ENCODE measurements at regions not wholly inside any gene's neighbourhood (a gene's known extent, or its start where the extent isn't known, plus 50 kb on each side); places are given as distances from the start of the nearest gene placed in this dataset.

- TF ChIP-seq PAXIP1 (CRISPR knock-in tag; conservative IDR thresholded peaks at IDR 0.05) = no peak
- TF ChIP-seq ZSCAN25 (CRISPR knock-in tag; IDR thresholded peaks at IDR 0.05) = no peak
- no peak for TF ChIP-seq KLF12 (CRISPR knock-in tag; IDR thresholded peaks at IDR 0.05; ENCODE audit: borderline replicate concordance)
- TF ChIP-seq EZH2 (conservative IDR thresholded peaks at IDR 0.05; ENCODE audit: low read depth, low read length) = no peak
Measured at GRCh38 chr6:101129851-101130250, 248.7 kb upstream of the ASCC3 start (continued).

DNA sequence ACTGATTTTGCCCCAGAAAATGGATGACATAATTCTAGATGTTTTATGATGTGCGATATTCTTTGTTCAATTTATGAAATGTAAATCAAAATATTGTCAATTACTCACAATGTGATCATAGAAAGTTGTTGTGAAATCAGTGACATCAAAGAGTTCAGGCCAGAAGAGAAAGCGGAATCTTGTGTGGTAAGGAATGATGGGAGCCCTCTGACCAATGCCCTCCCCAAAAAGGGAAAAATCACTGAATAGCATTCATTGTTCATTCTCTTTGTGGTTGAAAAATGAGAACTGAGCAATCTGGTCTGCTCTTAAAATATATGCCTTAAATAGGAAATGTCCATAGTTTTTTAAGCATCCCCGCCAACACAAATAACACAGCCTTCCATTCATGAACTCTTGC, 247.1 kb upstream of the GRIK2 start:
- H3K4me2 ChIP-seq (ENCODE audit: low read depth, low read length) = no peak overlapping the region
- FAIRE-seq (no peak), ATAC-seq (no peak), DNase-seq (ENCODE audit: low spot score) (no peak)
- no peaks in the 10 kb centered on the region for H3K4me1 ChIP-seq (ENCODE audit: insufficient read depth, low read length)
- H4K20me1 ChIP-seq (ENCODE audit: insufficient read depth, low read length) = no peaks in the 10 kb centered on the region
- WGBS (ENCODE audit: low lambda C conversion rate) = 22% methylated on average over 3 of the region's 3 CpGs
- CTCF ChIA-PET (ENCODE audit: low intra/inter-chr PET ratio, low total read pairs) = no interaction called here
- intact Hi-C loops (cut with micrococcal nuclease; ENCODE audit: unreplicated experiment) = no loop called here
- H3K9me3 ChIP-seq (ENCODE audit: low read length) = no peaks in the 10 kb centered on the region
- H3K36me3 ChIP-seq (replicated peaks in 1 of 2; ENCODE audit: control insufficient read depth in 1 of 2, insufficient read depth in 2 of 2, low read length in 2 of 2) = no peaks in the 10 kb centered on the region
- H3K79me2 ChIP-seq (ENCODE audit: insufficient read depth, low read length) = no peaks in the 10 kb centered on the region
- no peak overlapping the region for H3K9ac ChIP-seq (ENCODE audit: insufficient read depth, low read depth, low read length)
- in situ Hi-C loops (cut with HindIII; ENCODE audit: extremely low pct_ligation_motif_present, low pct_unique_long_range_greater_than_20kb) = no loop called here
- H3K27ac ChIP-seq (ENCODE audit: extremely low read length, insufficient read depth, low read length) = no peak overlapping the region
- POLR2A ChIA-PET = no interaction called here
- no peak overlapping the region for H2AFZ ChIP-seq (ENCODE audit: low read length)
- no peaks in the 10 kb centered on the region for H3K27me3 ChIP-seq (ENCODE audit: control insufficient read depth in 1 of 2, insufficient read depth in 2 of 2, low read length in 2 of 2)
- no TSS peak for BruUV-seq (replicated peaks)
- no peak overlapping the region for H3K4me3 ChIP-seq (replicated peaks in 1 of 3; ENCODE audit: insufficient read depth in 1 of 3, low read depth in 2 of 3, low read length in 3 of 3)
- TF ChIP-seq ZNF224 (CRISPR knock-in tag; IDR thresholded peaks at IDR 0.05) (no peak), GATAD1 (CRISPR knock-in tag; IDR thresholded peaks at IDR 0.05) (no peak), TOPORS (CRISPR knock-in tag; IDR thresholded peaks at IDR 0.05) (no peak), PAF1 (CRISPR knock-in tag; IDR thresholded peaks at IDR 0.05) (no peak), GMEB1 (CRISPR knock-in tag; IDR thresholded peaks at IDR 0.05; ENCODE audit: borderline replicate concordance) (no peak), RORA (CRISPR knock-in tag; IDR thresholded peaks at IDR 0.05) (no peak), SUZ12 (IDR thresholded peaks at IDR 0.05; ENCODE audit: low read depth, low read length) (no peak), MED1 (CRISPR knock-in tag; IDR thresholded peaks at IDR 0.05) (no peak), ARNTL (CRISPR knock-in tag; IDR thresholded peaks at IDR 0.05) (no peak), ZFYVE20 (CRISPR knock-in tag; IDR thresholded peaks at IDR 0.05; ENCODE audit: borderline replicate concordance, low read depth) (no peak), ZSCAN25 (CRISPR knock-in tag; IDR thresholded peaks at IDR 0.05) (no peak)
- TF ChIP-seq, protein P1, sequence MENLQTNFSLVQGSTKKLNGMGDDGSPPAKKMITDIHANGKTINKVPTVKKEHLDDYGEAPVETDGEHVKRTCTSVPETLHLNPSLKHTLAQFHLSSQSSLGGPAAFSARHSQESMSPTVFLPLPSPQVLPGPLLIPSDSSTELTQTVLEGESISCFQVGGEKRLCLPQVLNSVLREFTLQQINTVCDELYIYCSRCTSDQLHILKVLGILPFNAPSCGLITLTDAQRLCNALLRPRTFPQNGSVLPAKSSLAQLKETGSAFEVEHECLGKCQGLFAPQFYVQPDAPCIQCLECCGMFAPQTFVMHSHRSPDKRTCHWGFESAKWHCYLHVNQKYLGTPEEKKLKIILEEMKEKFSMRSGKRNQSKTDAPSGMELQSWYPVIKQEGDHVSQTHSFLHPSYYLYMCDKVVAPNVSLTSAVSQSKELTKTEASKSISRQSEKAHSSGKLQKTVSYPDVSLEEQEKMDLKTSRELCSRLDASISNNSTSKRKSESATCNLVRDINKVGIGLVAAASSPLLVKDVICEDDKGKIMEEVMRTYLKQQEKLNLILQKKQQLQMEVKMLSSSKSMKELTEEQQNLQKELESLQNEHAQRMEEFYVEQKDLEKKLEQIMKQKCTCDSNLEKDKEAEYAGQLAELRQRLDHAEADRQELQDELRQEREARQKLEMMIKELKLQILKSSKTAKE (CRISPR knock-in tag; IDR thresholded peaks at IDR 0.05; ENCODE audit: borderline replicate concordance) = no peak
- TF ChIP-seq, protein P2, sequence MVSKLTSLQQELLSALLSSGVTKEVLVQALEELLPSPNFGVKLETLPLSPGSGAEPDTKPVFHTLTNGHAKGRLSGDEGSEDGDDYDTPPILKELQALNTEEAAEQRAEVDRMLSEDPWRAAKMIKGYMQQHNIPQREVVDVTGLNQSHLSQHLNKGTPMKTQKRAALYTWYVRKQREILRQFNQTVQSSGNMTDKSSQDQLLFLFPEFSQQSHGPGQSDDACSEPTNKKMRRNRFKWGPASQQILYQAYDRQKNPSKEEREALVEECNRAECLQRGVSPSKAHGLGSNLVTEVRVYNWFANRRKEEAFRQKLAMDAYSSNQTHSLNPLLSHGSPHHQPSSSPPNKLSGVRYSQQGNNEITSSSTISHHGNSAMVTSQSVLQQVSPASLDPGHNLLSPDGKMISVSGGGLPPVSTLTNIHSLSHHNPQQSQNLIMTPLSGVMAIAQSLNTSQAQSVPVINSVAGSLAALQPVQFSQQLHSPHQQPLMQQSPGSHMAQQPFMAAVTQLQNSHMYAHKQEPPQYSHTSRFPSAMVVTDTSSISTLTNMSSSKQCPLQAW (CRISPR knock-in tag; IDR thresholded peaks at IDR 0.05) = no peak
